ENCODE measurements at regions not wholly inside any gene's neighbourhood (a gene's known extent, or its start where the extent isn't known, plus 50 kb on each side); places are given as distances from the start of the nearest gene placed in this dataset.

DNA sequence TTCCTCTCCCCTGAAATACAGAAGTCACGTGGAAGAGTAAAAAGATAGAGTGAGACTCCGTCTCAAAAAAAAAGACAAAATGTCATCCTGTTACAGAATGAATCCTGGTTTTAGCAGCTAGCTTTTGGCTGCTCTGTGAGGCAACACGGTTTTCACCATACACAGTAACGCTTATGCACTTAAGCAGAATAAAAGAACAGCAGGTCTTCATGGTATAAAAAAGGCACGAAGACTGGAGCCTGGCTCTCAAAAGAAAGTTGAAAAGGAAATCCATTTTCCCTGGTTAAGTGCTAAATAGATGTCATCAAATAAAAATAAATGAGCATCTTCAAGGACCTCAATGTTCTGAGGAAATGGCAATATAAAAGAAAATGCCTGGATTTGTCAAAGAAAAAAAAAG, 444.1 kb downstream of the IPO8 start:
- H3K27ac Mint-ChIP-seq, result no peak overlapping the region
- Histone ChIP-seq H3K4me1 (ENCODE audit: insufficient read depth, low read length) (no peaks in the 10 kb centered on the region), H3K4me3 (ENCODE audit: low read length) (no peak overlapping the region), H3K9me3 (ENCODE audit: low read length) (no peaks in the 10 kb centered on the region), H3K27ac (ENCODE audit: low read depth, low read length) (no peak overlapping the region), H3K27me3 (ENCODE audit: insufficient read depth, low read length, poor library complexity, severe bottlenecking) (no peaks in the 10 kb centered on the region), H3K36me3 (ENCODE audit: insufficient read depth, low read length) (no peaks in the 10 kb centered on the region)
- H3K4me3 Mint-ChIP-seq, result no peak overlapping the region
- H3K27me3 Mint-ChIP-seq, result no peaks in the 10 kb centered on the region
- no peaks in the 10 kb centered on the region for H3K4me1 Mint-ChIP-seq
- no peak for DNase-seq
- H3K9me3 Mint-ChIP-seq, result no peaks in the 10 kb centered on the region
- CTCF ChIA-PET, result no interaction called here
- POLR2A ChIA-PET, result no interaction called here
- no peaks in the 10 kb centered on the region for H3K36me3 Mint-ChIP-seq

DNA sequence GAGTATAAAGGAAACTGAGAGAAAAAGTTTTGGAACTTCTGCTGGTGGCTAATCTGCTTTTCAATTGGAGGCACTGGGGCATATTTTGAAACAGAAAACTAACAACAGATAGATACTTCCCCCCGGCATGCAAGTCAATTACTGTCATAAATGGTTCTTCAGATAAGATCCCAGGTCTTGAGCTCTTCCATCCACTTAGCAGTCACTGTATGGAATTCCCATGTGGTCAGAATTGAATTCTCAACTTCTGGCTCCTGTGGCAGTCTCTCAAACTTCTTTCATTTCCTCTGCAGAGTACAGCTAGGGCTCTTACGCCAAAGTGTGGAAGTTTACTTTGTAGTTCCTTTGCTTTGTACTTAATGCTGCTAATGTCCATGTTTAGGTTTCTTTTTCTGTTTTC, 452.2 kb downstream of the IPO8 start:
- H3K27me3 Mint-ChIP-seq, result no peaks in the 10 kb centered on the region
- H3K36me3 Mint-ChIP-seq, result no peaks in the 10 kb centered on the region
- H3K27ac Mint-ChIP-seq, result no peak overlapping the region
- Histone ChIP-seq H3K36me3 (ENCODE audit: insufficient read depth, low read length) (no peaks in the 10 kb centered on the region), H3K4me1 (ENCODE audit: insufficient read depth, low read length) (no peaks in the 10 kb centered on the region), H3K4me3 (ENCODE audit: low read length) (no peak overlapping the region), H3K9me3 (ENCODE audit: low read length) (no peaks in the 10 kb centered on the region), H3K27me3 (ENCODE audit: insufficient read depth, low read length, poor library complexity, severe bottlenecking) (no peaks in the 10 kb centered on the region), H3K27ac (ENCODE audit: low read depth, low read length) (no peak overlapping the region)
- H3K9me3 Mint-ChIP-seq, result peaks cover 0 to 6% (median 0%) of the 10 kb centered on the region in 5 donors
- no peak overlapping the region for H3K4me3 Mint-ChIP-seq
- ChIA-PET POLR2A (no interaction called here), CTCF (no interaction called here)
- DNase-seq, result no peak
- no peaks in the 10 kb centered on the region for H3K4me1 Mint-ChIP-seq

DNA sequence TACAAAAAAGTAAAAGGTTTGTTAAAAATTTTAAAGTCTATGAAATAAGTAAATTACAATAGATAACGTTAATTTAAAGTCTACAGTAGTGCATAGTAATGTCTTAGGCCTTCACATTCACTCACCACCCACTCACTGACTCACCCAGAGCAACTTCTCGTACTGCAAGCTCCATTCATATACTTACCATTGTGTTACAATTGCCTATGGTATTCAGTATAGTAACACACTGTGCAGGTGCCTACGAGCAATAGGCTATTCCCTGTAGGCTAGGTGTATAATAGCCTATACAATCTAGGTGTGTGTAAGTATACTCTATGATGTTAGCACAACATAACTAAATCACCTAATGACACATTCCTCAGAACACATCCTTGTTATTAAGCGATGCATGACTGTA, 435.3 kb upstream of the TMTC1 start:
- ChIA-PET CTCF (no interaction called here), POLR2A (no interaction called here)
- Mint-ChIP-seq H3K4me1 (no peaks in the 10 kb centered on the region), H3K27ac (no peak overlapping the region), H3K9me3 (peaks cover 0 to 2% (median 0%) of the 10 kb centered on the region in 5 donors), H3K4me3 (no peak overlapping the region), H3K36me3 (no peaks in the 10 kb centered on the region), H3K27me3 (no peaks in the 10 kb centered on the region)
- Histone ChIP-seq H3K9me3 (ENCODE audit: low read length) (no peaks in the 10 kb centered on the region), H3K27me3 (ENCODE audit: insufficient read depth, low read length, poor library complexity, severe bottlenecking) (no peaks in the 10 kb centered on the region), H3K36me3 (ENCODE audit: insufficient read depth, low read length) (no peaks in the 10 kb centered on the region), H3K27ac (ENCODE audit: low read depth, low read length) (no peak overlapping the region), H3K4me3 (ENCODE audit: low read length) (no peak overlapping the region), H3K4me1 (ENCODE audit: insufficient read depth, low read length) (no peaks in the 10 kb centered on the region)
- no peak for DNase-seq

DNA sequence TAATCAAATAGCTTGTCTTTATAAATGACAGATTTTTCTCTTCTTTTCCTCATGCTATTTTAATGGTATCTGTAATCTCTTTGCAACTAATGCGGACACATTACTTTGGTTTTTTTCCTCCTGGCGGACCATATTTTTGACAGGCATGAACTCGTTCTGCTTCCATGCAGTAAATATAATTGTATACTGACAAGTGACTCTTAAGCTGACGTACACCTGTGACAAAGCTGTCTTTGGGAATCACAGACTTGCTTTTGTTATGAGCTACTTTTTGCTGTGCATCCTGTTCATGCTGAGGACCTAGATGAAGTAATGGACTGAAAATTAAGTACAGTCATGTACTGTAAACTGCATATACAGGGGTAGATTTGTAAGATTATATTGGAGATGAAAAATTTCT, 434.3 kb upstream of the TMTC1 start:
- H3K27me3 ChIP-seq (ENCODE audit: insufficient read depth, low read length, poor library complexity, severe bottlenecking), result no peaks in the 10 kb centered on the region
- H3K4me3 ChIP-seq (ENCODE audit: low read length), result no peak overlapping the region
- no peaks in the 10 kb centered on the region for H3K4me1 Mint-ChIP-seq
- H3K27ac ChIP-seq (ENCODE audit: low read depth, low read length), result no peak overlapping the region
- POLR2A ChIA-PET, result no interaction called here
- no peak overlapping the region for H3K27ac Mint-ChIP-seq
- no peaks in the 10 kb centered on the region for H3K36me3 ChIP-seq (ENCODE audit: insufficient read depth, low read length)
- no peaks in the 10 kb centered on the region for H3K9me3 ChIP-seq (ENCODE audit: low read length)
- H3K4me1 ChIP-seq (ENCODE audit: insufficient read depth, low read length), result no peaks in the 10 kb centered on the region
- no peaks in the 10 kb centered on the region for H3K27me3 Mint-ChIP-seq
- no peak for DNase-seq
- peaks cover 0 to 2% (median 0%) of the 10 kb centered on the region in 5 donors for H3K9me3 Mint-ChIP-seq
- H3K36me3 Mint-ChIP-seq, result no peaks in the 10 kb centered on the region
- H3K4me3 Mint-ChIP-seq, result no peak overlapping the region
- CTCF ChIA-PET, result no interaction called here

DNA sequence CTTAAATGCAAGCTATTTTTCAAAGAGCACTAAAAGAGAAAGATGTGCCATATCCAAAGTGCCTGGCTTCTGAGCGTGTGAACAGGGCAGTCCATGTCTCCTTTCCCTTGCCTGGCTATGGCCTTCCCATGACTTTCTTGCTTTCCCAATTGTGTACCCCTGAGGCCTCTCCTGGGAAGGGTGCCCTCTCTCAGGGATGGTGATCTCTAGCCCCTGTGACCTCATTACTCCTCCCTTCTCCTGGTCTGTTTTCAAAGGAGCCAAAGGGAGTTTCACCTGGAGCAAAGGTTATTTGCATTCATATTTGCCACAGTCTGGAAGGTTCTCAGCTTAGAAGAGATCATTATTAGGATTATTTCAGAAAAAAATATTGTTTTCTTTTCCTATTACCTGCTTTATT, 429.4 kb upstream of the TMTC1 start:
- H3K9me3 Mint-ChIP-seq, result peaks cover 0 to 2% (median 0%) of the 10 kb centered on the region in 5 donors
- CTCF ChIA-PET, result no interaction called here
- no peak for DNase-seq
- Histone ChIP-seq H3K9me3 (ENCODE audit: low read length) (no peaks in the 10 kb centered on the region), H3K4me1 (ENCODE audit: insufficient read depth, low read length) (no peaks in the 10 kb centered on the region), H3K4me3 (ENCODE audit: low read length) (no peak overlapping the region), H3K27me3 (ENCODE audit: insufficient read depth, low read length, poor library complexity, severe bottlenecking) (no peaks in the 10 kb centered on the region), H3K36me3 (ENCODE audit: insufficient read depth, low read length) (no peaks in the 10 kb centered on the region), H3K27ac (ENCODE audit: low read depth, low read length) (no peak overlapping the region)
- no peaks in the 10 kb centered on the region for H3K4me1 Mint-ChIP-seq
- no peak overlapping the region for H3K27ac Mint-ChIP-seq
- H3K36me3 Mint-ChIP-seq, result no peaks in the 10 kb centered on the region
- peaks cover 0 to 2% of the 10 kb centered on the region in 2 donors for H3K27me3 Mint-ChIP-seq
- H3K4me3 Mint-ChIP-seq, result no peak overlapping the region
- POLR2A ChIA-PET, result no interaction called here

DNA sequence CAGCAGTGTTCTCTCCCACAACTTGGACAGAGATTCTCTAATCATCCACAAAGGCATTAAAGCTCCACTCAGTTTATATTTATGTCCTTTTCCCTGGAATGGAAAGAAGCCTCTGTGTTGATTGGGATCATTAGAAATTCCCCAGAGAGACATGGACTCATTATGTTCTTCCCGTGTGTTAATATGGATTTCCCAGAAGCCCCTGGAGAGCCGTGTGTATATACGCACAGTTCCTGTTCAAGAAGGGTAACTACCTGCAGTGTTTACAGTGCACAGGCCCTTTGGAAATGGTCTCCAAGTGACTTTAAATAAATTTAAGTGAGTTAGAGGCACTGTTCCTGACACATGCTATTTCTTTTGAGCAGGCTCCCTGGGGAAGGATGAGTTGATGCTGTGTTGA, 428.0 kb upstream of the TMTC1 start:
- Histone ChIP-seq H3K27me3 (ENCODE audit: insufficient read depth, low read length, poor library complexity, severe bottlenecking) (no peaks in the 10 kb centered on the region), H3K4me3 (ENCODE audit: low read length) (no peak overlapping the region), H3K36me3 (ENCODE audit: insufficient read depth, low read length) (no peaks in the 10 kb centered on the region), H3K27ac (ENCODE audit: low read depth, low read length) (no peak overlapping the region), H3K9me3 (ENCODE audit: low read length) (no peaks in the 10 kb centered on the region), H3K4me1 (ENCODE audit: insufficient read depth, low read length) (no peaks in the 10 kb centered on the region)
- no peak overlapping the region for H3K4me3 Mint-ChIP-seq
- H3K9me3 Mint-ChIP-seq, result no peaks in the 10 kb centered on the region
- no peak overlapping the region for H3K27ac Mint-ChIP-seq
- CTCF ChIA-PET, result no interaction called here
- DNase-seq, result no peak
- H3K36me3 Mint-ChIP-seq, result no peaks in the 10 kb centered on the region
- no peaks in the 10 kb centered on the region for H3K4me1 Mint-ChIP-seq
- peaks cover 0 to 2% of the 10 kb centered on the region in 2 donors for H3K27me3 Mint-ChIP-seq
- POLR2A ChIA-PET, result no interaction called here

DNA sequence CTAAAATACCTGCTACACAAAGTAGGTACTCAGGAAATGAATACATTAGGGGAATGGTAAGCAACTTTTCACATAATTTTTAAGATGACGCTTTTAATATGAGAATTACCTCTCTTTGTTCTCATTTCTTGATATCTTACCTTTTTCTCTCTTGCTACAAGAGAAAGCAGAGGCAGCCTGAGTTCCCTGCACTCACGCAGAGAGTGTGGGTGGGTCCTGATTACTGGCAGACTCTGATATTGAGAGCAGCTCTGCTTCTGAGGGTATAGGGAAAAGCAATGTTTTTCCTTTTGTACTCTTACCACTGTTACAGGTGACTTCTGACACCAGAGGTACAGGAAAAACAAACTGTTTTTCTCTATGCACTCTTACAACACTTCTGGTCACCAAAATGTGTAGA, 420.2 kb upstream of the TMTC1 start:
- Mint-ChIP-seq H3K4me1 (no peaks in the 10 kb centered on the region), H3K27me3 (peaks cover 2 to 10% of the 10 kb centered on the region in 2 donors)
- CTCF ChIA-PET, result no interaction called here

DNA sequence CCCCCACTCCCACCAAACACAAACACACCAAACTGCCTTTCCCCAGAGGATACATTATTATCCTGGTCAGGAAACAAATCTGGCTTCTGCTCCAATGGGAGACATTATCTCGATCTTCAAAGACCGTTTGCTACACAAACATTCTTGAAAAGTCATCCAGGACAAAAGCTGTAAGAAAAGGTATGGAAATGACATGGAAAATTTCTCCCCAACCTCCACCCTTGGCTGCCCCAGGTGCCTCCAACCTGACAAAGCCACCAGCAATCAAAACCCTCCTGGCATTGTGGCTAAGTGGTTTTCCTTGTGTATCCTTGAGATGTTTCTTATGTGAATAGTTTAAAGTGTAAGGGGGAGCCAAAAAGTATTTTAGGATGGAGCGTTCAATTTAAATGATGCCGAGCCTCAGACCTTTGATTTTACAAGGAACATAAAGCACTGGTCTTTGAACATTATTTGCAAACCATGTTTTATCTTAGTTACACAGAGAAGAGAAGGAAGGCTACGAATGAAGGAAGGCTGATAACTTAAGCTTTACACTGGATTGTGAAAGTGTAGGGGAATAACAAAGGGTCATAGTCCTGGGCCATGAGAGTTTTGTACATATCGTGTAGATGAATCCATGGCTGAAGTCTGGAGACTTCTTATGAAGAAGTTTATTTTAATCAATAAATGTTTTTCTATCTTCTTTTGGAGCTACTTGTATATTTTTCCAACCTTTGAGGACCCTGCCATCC, 418.9 kb upstream of the TMTC1 start:
- no peaks in the 10 kb centered on the region for H3K9me3 Mint-ChIP-seq
- Histone ChIP-seq H3K36me3 (ENCODE audit: insufficient read depth, low read length) (no peaks in the 10 kb centered on the region), H3K4me3 (ENCODE audit: low read length) (no peak overlapping the region), H3K27ac (ENCODE audit: low read depth, low read length) (no peak overlapping the region), H3K4me1 (ENCODE audit: insufficient read depth, low read length) (no peaks in the 10 kb centered on the region), H3K9me3 (ENCODE audit: low read length) (no peaks in the 10 kb centered on the region), H3K27me3 (ENCODE audit: insufficient read depth, low read length, poor library complexity, severe bottlenecking) (no peaks in the 10 kb centered on the region)
- ChIA-PET POLR2A (no interaction called here), CTCF (no interaction called here)
- H3K27me3 Mint-ChIP-seq, result peaks cover 7 to 10% of the 10 kb centered on the region in 2 donors
- DNase-seq, result no peak
- no peak overlapping the region for H3K27ac Mint-ChIP-seq
- H3K36me3 Mint-ChIP-seq, result no peaks in the 10 kb centered on the region
- H3K4me3 Mint-ChIP-seq, result no peak overlapping the region
- H3K4me1 Mint-ChIP-seq, result no peaks in the 10 kb centered on the region

More for the DNA sequence above, 420.2 kb upstream of the TMTC1 start:
- Mint-ChIP-seq H3K4me3 (no peak overlapping the region), H3K27ac (no peak overlapping the region), H3K9me3 (no peaks in the 10 kb centered on the region), H3K36me3 (no peaks in the 10 kb centered on the region)
- H3K9me3 ChIP-seq (ENCODE audit: low read length), result no peaks in the 10 kb centered on the region
- H3K36me3 ChIP-seq (ENCODE audit: insufficient read depth, low read length), result no peaks in the 10 kb centered on the region
- no peak for DNase-seq
- POLR2A ChIA-PET, result no interaction called here
- H3K4me3 ChIP-seq (ENCODE audit: low read length), result no peak overlapping the region
- no peaks in the 10 kb centered on the region for H3K27me3 ChIP-seq (ENCODE audit: insufficient read depth, low read length, poor library complexity, severe bottlenecking)
- no peak overlapping the region for H3K27ac ChIP-seq (ENCODE audit: low read depth, low read length)
- no peaks in the 10 kb centered on the region for H3K4me1 ChIP-seq (ENCODE audit: insufficient read depth, low read length)
